ENCODE measurements at regions not wholly inside any gene's neighbourhood (a gene's known extent, or its start where the extent isn't known, plus 50 kb on each side); places are given as distances from the start of the nearest gene placed in this dataset.

GRCh38 chr2:190742431-190742830, 93.5 kb downstream of the NAB1 start:
- Histone ChIP-seq H3K9me3 (no peaks in the 10 kb centered on the region), H3K4me3 (no peak overlapping the region)
- TF ChIP-seq EP300 (IDR thresholded peaks at IDR 0.05) = no peak
- no peak for TF ChIP-seq POLR2AphosphoS5 (IDR thresholded peaks at IDR 0.05)
- TF ChIP-seq POLR2A (IDR thresholded peaks at IDR 0.05) = no peak
- TF ChIP-seq, protein P1, sequence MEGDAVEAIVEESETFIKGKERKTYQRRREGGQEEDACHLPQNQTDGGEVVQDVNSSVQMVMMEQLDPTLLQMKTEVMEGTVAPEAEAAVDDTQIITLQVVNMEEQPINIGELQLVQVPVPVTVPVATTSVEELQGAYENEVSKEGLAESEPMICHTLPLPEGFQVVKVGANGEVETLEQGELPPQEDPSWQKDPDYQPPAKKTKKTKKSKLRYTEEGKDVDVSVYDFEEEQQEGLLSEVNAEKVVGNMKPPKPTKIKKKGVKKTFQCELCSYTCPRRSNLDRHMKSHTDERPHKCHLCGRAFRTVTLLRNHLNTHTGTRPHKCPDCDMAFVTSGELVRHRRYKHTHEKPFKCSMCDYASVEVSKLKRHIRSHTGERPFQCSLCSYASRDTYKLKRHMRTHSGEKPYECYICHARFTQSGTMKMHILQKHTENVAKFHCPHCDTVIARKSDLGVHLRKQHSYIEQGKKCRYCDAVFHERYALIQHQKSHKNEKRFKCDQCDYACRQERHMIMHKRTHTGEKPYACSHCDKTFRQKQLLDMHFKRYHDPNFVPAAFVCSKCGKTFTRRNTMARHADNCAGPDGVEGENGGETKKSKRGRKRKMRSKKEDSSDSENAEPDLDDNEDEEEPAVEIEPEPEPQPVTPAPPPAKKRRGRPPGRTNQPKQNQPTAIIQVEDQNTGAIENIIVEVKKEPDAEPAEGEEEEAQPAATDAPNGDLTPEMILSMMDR (IDR thresholded peaks at IDR 0.05) = no peak

GRCh38 chr2:190744041-190744440, 95.2 kb downstream of the NAB1 start:
- no peak for DNase-seq
- Histone ChIP-seq H3K4me3 (no peak overlapping the region), H3K27ac (no peak overlapping the region), H3K27me3 (no peaks in the 10 kb centered on the region), H3K4me1 (no peaks in the 10 kb centered on the region), H3K36me3 (no peaks in the 10 kb centered on the region), H3K9me3 (no peaks in the 10 kb centered on the region)
- WGBS, 2 donors = 53 to 58% methylated on average over 2 of the region's 2 CpGs
- no peak for ATAC-seq (ENCODE audit: low FRiP score in 2 of 2)
- TF ChIP-seq POLR2A (IDR thresholded peaks at IDR 0.05) (no peak), POLR2AphosphoS5 (IDR thresholded peaks at IDR 0.05) (no peak), EP300 (IDR thresholded peaks at IDR 0.05) (no peak)
- TF ChIP-seq, protein P1 (IDR thresholded peaks at IDR 0.05) = no peak

More at GRCh38 chr2:190742431-190742830, 93.5 kb downstream of the NAB1 start:
- Histone ChIP-seq H3K36me3 (no peaks in the 10 kb centered on the region), H3K27me3 (no peaks in the 10 kb centered on the region), H3K4me1 (no peaks in the 10 kb centered on the region), H3K27ac (no peak overlapping the region)
- ATAC-seq (ENCODE audit: low FRiP score in 2 of 2) (no peak), DNase-seq (no peak)

DNA sequence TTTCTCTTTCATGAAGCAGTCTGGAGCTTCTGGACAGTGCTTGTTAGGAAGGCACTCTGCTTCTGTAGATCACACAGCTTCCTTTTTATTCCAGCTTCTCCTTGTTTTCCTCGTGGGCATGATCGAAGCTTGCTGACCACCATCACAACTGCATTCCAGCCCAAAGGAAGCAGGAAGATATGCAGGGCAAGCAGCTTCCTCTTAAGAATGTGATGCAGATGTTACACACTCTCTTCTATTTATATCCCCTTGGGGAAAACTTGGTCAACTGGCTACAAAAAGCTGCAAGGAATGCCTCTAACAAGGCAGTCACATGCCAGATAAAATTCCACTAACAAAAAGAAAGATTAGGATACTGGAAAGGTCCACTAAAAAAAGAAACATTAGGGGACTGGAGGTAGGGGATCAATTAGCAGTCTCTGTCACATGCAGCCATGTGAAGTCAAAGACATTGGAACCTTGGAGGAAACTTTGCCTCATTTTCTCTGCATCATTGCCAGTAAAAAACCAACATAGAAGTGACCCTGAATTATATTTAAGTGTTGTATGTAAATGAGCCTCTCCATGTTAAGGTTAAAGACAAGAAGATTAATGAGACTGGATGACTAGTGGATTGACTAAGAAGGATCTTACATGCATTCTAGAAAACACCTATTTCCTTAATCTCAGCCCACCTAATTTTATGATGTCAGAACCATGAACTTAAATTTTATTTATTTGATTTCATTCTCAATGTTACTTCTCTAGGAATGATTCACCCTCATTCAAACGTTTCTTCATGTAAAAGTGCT, 98.3 kb downstream of the NAB1 start:
- Histone ChIP-seq H3K9me3 (no peaks in the 10 kb centered on the region), H3K36me3 (no peaks in the 10 kb centered on the region), H3K27ac (no peak overlapping the region), H3K4me1 (no peaks in the 10 kb centered on the region), H3K4me3 (no peak overlapping the region), H3K27me3 (no peaks in the 10 kb centered on the region)
- 32 to 33% methylated on average over 3 of the region's 3 CpGs for WGBS, 2 donors
- no peak for TF ChIP-seq EP300 (IDR thresholded peaks at IDR 0.05)
- TF ChIP-seq, protein P1 (IDR thresholded peaks at IDR 0.05) = no peak
- TF ChIP-seq POLR2AphosphoS5 (IDR thresholded peaks at IDR 0.05) = no peak
- TF ChIP-seq POLR2A (IDR thresholded peaks at IDR 0.05) = no peak
- DNase-seq = no peak
- no peak for ATAC-seq (ENCODE audit: low FRiP score in 2 of 2)

DNA sequence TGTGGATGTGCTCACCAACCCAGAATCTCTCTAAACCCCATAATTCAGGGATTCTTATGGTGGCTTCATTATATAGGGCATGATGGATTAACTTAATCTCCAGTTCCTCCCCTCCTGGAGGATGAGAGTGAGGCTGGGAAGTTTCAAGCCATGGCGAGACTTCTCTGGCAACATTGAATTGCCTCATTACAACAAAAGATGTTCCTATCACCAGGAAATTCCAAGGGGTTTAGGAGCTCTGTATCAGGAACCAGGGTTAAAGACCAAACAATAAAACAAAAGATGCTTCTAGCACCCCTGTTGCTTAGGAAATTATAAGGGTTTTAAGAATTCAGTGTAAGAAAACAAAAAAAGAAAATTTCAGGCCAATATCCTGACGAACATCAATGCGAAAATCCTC, 100.1 kb downstream of the NAB1 start:
- TF ChIP-seq EP300 (IDR thresholded peaks at IDR 0.05) = no peak
- no peak for TF ChIP-seq POLR2A (IDR thresholded peaks at IDR 0.05)
- TF ChIP-seq, protein P1 (IDR thresholded peaks at IDR 0.05) = no peak
- no peak for TF ChIP-seq POLR2AphosphoS5 (IDR thresholded peaks at IDR 0.05)
- H3K9me3 ChIP-seq = no peaks in the 10 kb centered on the region
- H3K36me3 ChIP-seq = no peaks in the 10 kb centered on the region
- 88 to 94% methylated on average over 3 of the region's 3 CpGs for WGBS, 2 donors
- no peak for ATAC-seq (ENCODE audit: low FRiP score in 2 of 2)
- H3K27me3 ChIP-seq = no peaks in the 10 kb centered on the region
- H3K4me1 ChIP-seq = no peaks in the 10 kb centered on the region
- DNase-seq = no peak
- H3K4me3 ChIP-seq = no peak overlapping the region
- no peak overlapping the region for H3K27ac ChIP-seq
